ENCODE measurements at regions not wholly inside any gene's neighbourhood (a gene's known extent, or its start where the extent isn't known, plus 50 kb on each side); places are given as distances from the start of the nearest gene placed in this dataset.

GRCh38 chr12:22893878-22894277 lies 268.9 kb downstream of the ETNK1 start:
- H3K4me3 ChIP-seq (ENCODE audit: low read length): no peak overlapping the region
- no peak overlapping the region for H3K27ac ChIP-seq (ENCODE audit: low read length)
- DNase-seq (ENCODE audit: low read depth, low spot score): no peak
- H3K9me3 ChIP-seq (ENCODE audit: control insufficient read depth, insufficient read depth, low read length): no peaks in the 10 kb centered on the region
- H3K36me3 ChIP-seq (ENCODE audit: control insufficient read depth, insufficient read depth, low read length): no peaks in the 10 kb centered on the region
- no peaks in the 10 kb centered on the region for H3K4me1 ChIP-seq (ENCODE audit: control insufficient read depth, insufficient read depth, low read length)
- WGBS (ENCODE audit: insufficient coverage, insufficient read length): no CpG with 5 or more reads among the region's 2 CpGs
- H3K27me3 ChIP-seq (ENCODE audit: control insufficient read depth, insufficient read depth, low read length): no peaks in the 10 kb centered on the region

GRCh38 chr12:22899184-22899583 lies 274.2 kb downstream of the ETNK1 start:
- Histone ChIP-seq H3K9me3 (ENCODE audit: control insufficient read depth, insufficient read depth, low read length) (no peaks in the 10 kb centered on the region), H3K27ac (ENCODE audit: low read length) (no peak overlapping the region), H3K36me3 (ENCODE audit: control insufficient read depth, insufficient read depth, low read length) (no peaks in the 10 kb centered on the region), H3K27me3 (ENCODE audit: control insufficient read depth, insufficient read depth, low read length) (no peaks in the 10 kb centered on the region), H3K4me1 (ENCODE audit: control insufficient read depth, insufficient read depth, low read length) (no peaks in the 10 kb centered on the region), H3K4me3 (ENCODE audit: low read length) (no peak overlapping the region)
- no peak for DNase-seq (ENCODE audit: low read depth, low spot score)
- no CpG with 5 or more reads among the region's 4 CpGs for WGBS (ENCODE audit: insufficient coverage, insufficient read length)

- Histone ChIP-seq H3K27ac (ENCODE audit: low read length) (no peak overlapping the region), H3K27me3 (ENCODE audit: control insufficient read depth, insufficient read depth, low read length) (no peaks in the 10 kb centered on the region), H3K9me3 (ENCODE audit: control insufficient read depth, insufficient read depth, low read length) (no peaks in the 10 kb centered on the region), H3K36me3 (ENCODE audit: control insufficient read depth, insufficient read depth, low read length) (no peaks in the 10 kb centered on the region), H3K4me1 (ENCODE audit: control insufficient read depth, insufficient read depth, low read length) (no peaks in the 10 kb centered on the region), H3K4me3 (ENCODE audit: low read length) (no peak overlapping the region)
- no peak for DNase-seq (ENCODE audit: low read depth, low spot score)
Measured at GRCh38 chr12:22900401-22900800, 275.4 kb downstream of the ETNK1 start.

- WGBS (ENCODE audit: insufficient coverage, insufficient read length): no CpG with 5 or more reads among the region's 1 CpG
- no peaks in the 10 kb centered on the region for H3K27me3 ChIP-seq (ENCODE audit: control insufficient read depth, insufficient read depth, low read length)
- H3K36me3 ChIP-seq (ENCODE audit: control insufficient read depth, insufficient read depth, low read length): no peaks in the 10 kb centered on the region
- no peak overlapping the region for H3K27ac ChIP-seq (ENCODE audit: low read length)
- no peaks in the 10 kb centered on the region for H3K4me1 ChIP-seq (ENCODE audit: control insufficient read depth, insufficient read depth, low read length)
- no peak overlapping the region for H3K4me3 ChIP-seq (ENCODE audit: low read length)
- no peak for DNase-seq (ENCODE audit: low read depth, low spot score)
- no peaks in the 10 kb centered on the region for H3K9me3 ChIP-seq (ENCODE audit: control insufficient read depth, insufficient read depth, low read length)
Measured at GRCh38 chr12:22904485-22904884, 279.5 kb downstream of the ETNK1 start.

- Histone ChIP-seq H3K27me3 (ENCODE audit: control insufficient read depth, insufficient read depth, low read length) (no peaks in the 10 kb centered on the region), H3K27ac (ENCODE audit: low read length) (no peak overlapping the region), H3K4me1 (ENCODE audit: control insufficient read depth, insufficient read depth, low read length) (no peaks in the 10 kb centered on the region), H3K36me3 (ENCODE audit: control insufficient read depth, insufficient read depth, low read length) (no peaks in the 10 kb centered on the region), H3K9me3 (ENCODE audit: control insufficient read depth, insufficient read depth, low read length) (no peaks in the 10 kb centered on the region), H3K4me3 (ENCODE audit: low read length) (no peak overlapping the region)
- WGBS (ENCODE audit: insufficient coverage, insufficient read length): no CpG with 5 or more reads among the region's 4 CpGs
- no peak for DNase-seq (ENCODE audit: low read depth, low spot score)
Measured at GRCh38 chr12:22916241-22916640, 291.3 kb downstream of the ETNK1 start.

GRCh38 chr12:22916815-22917214 lies 291.8 kb downstream of the ETNK1 start:
- Histone ChIP-seq H3K4me3 (ENCODE audit: low read length) (no peak overlapping the region), H3K27ac (ENCODE audit: low read length) (no peak overlapping the region), H3K27me3 (ENCODE audit: control insufficient read depth, insufficient read depth, low read length) (no peaks in the 10 kb centered on the region), H3K36me3 (ENCODE audit: control insufficient read depth, insufficient read depth, low read length) (no peaks in the 10 kb centered on the region), H3K9me3 (ENCODE audit: control insufficient read depth, insufficient read depth, low read length) (no peaks in the 10 kb centered on the region), H3K4me1 (ENCODE audit: control insufficient read depth, insufficient read depth, low read length) (no peaks in the 10 kb centered on the region)
- DNase-seq (ENCODE audit: low read depth, low spot score): no peak
- WGBS (ENCODE audit: insufficient coverage, insufficient read length): no CpG with 5 or more reads among the region's 4 CpGs

GRCh38 chr12:22919883-22920282 lies 294.9 kb downstream of the ETNK1 start:
- Histone ChIP-seq H3K27me3 (ENCODE audit: control insufficient read depth, insufficient read depth, low read length) (no peaks in the 10 kb centered on the region), H3K4me3 (ENCODE audit: low read length) (no peak overlapping the region), H3K4me1 (ENCODE audit: control insufficient read depth, insufficient read depth, low read length) (no peaks in the 10 kb centered on the region), H3K9me3 (ENCODE audit: control insufficient read depth, insufficient read depth, low read length) (no peaks in the 10 kb centered on the region), H3K27ac (ENCODE audit: low read length) (no peak overlapping the region), H3K36me3 (ENCODE audit: control insufficient read depth, insufficient read depth, low read length) (no peaks in the 10 kb centered on the region)
- no CpG with 5 or more reads among the region's 3 CpGs for WGBS (ENCODE audit: insufficient coverage, insufficient read length)
- no peak for DNase-seq (ENCODE audit: low read depth, low spot score)

- Histone ChIP-seq H3K9me3 (ENCODE audit: control insufficient read depth, insufficient read depth, low read length) (no peaks in the 10 kb centered on the region), H3K4me3 (ENCODE audit: low read length) (no peak overlapping the region), H3K36me3 (ENCODE audit: control insufficient read depth, insufficient read depth, low read length) (no peaks in the 10 kb centered on the region), H3K4me1 (ENCODE audit: control insufficient read depth, insufficient read depth, low read length) (peaks cover 4% of the 10 kb centered on the region; the same call in 1 of the 2 replicates), H3K27ac (ENCODE audit: low read length) (no peak overlapping the region), H3K27me3 (ENCODE audit: control insufficient read depth, insufficient read depth, low read length) (no peaks in the 10 kb centered on the region)
- DNase-seq (ENCODE audit: low read depth, low spot score): no peak
- WGBS (ENCODE audit: insufficient coverage, insufficient read length): no CpG with 5 or more reads among the region's 2 CpGs
Measured at GRCh38 chr12:22923768-22924167, 298.8 kb downstream of the ETNK1 start.

GRCh38 chr12:22924391-22924790 lies 299.4 kb downstream of the ETNK1 start:
- H3K36me3 ChIP-seq (ENCODE audit: control insufficient read depth, insufficient read depth, low read length): no peaks in the 10 kb centered on the region
- no peak overlapping the region for H3K4me3 ChIP-seq (ENCODE audit: low read length)
- H3K4me1 ChIP-seq (ENCODE audit: control insufficient read depth, insufficient read depth, low read length): peaks cover 4% of the 10 kb centered on the region; the same call in 1 of the 2 replicates
- H3K27me3 ChIP-seq (ENCODE audit: control insufficient read depth, insufficient read depth, low read length): no peaks in the 10 kb centered on the region
- DNase-seq (ENCODE audit: low read depth, low spot score): no peak
- WGBS (ENCODE audit: insufficient coverage, insufficient read length): no CpG with 5 or more reads among the region's 2 CpGs
- no peaks in the 10 kb centered on the region for H3K9me3 ChIP-seq (ENCODE audit: control insufficient read depth, insufficient read depth, low read length)
- no peak overlapping the region for H3K27ac ChIP-seq (ENCODE audit: low read length)

GRCh38 chr12:22925623-22926022 lies 300.7 kb downstream of the ETNK1 start:
- Histone ChIP-seq H3K27me3 (ENCODE audit: control insufficient read depth, insufficient read depth, low read length) (no peaks in the 10 kb centered on the region), H3K4me1 (ENCODE audit: control insufficient read depth, insufficient read depth, low read length) (peaks cover 4% of the 10 kb centered on the region; the same call in 1 of the 2 replicates), H3K27ac (ENCODE audit: low read length) (no peak overlapping the region), H3K36me3 (ENCODE audit: control insufficient read depth, insufficient read depth, low read length) (no peaks in the 10 kb centered on the region), H3K9me3 (ENCODE audit: control insufficient read depth, insufficient read depth, low read length) (no peaks in the 10 kb centered on the region), H3K4me3 (ENCODE audit: low read length) (no peak overlapping the region)
- no peak for DNase-seq (ENCODE audit: low read depth, low spot score)
- no CpG with 5 or more reads among the region's 2 CpGs for WGBS (ENCODE audit: insufficient coverage, insufficient read length)

GRCh38 chr12:22932431-22932830 lies 307.5 kb downstream of the ETNK1 start:
- peaks cover 2% of the 10 kb centered on the region for H3K4me1 ChIP-seq (ENCODE audit: control insufficient read depth, insufficient read depth, low read length)
- H3K27ac ChIP-seq (ENCODE audit: low read length): no peak overlapping the region
- no peaks in the 10 kb centered on the region for H3K27me3 ChIP-seq (ENCODE audit: control insufficient read depth, insufficient read depth, low read length)
- no peaks in the 10 kb centered on the region for H3K9me3 ChIP-seq (ENCODE audit: control insufficient read depth, insufficient read depth, low read length)
- no peak for DNase-seq (ENCODE audit: low read depth, low spot score)
- WGBS (ENCODE audit: insufficient coverage, insufficient read length): no CpG with 5 or more reads among the region's 1 CpG
- no peaks in the 10 kb centered on the region for H3K36me3 ChIP-seq (ENCODE audit: control insufficient read depth, insufficient read depth, low read length)
- no peak overlapping the region for H3K4me3 ChIP-seq (ENCODE audit: low read length)
